NB4 (cell line): ENCODE measurements at regions not wholly inside any gene's neighbourhood (a gene's known extent, or its start where the extent isn't known, plus 50 kb on each side); places are given as distances from the start of the nearest gene placed in this dataset.

ENCODE experiments used
- DNase-seq: peaks from one replicate; pipeline ENCODE4 v3.0.0; 2010; ENCODE audit warnings: low read depth
- H3K4me3 ChIP-seq: one replicate; pipeline ENCODE4 v1.5.1; 2011; ENCODE audit warnings: mild to moderate bottlenecking, low read depth, low read length, moderate library complexity
- CTCF ChIP-seq: IDR thresholded peaks from one replicate; pipeline ENCODE4 v1.5.1; 2012; ENCODE audit warnings: low read depth, low read length
- MAX ChIP-seq: IDR thresholded peaks from 2 replicates; pipeline ENCODE4 v1.6.1; 2011; ENCODE audit warnings: low read depth, low read length
- MYC ChIP-seq: IDR thresholded peaks from 2 replicates; pipeline ENCODE4 v1.6.1; 2011; ENCODE audit warnings: low read depth, low read length
- POLR2A ChIP-seq: IDR thresholded peaks from 2 replicates; pipeline ENCODE4 v1.6.1; 2011; ENCODE audit warnings: mild to moderate bottlenecking; ENCODE audit not compliant: insufficient read length; ENCODE audit errors: extremely low read depth

GRCh38 chr1:168410464-168410863 lies 129.8 kb downstream of the TBX19 start:
- DNase-seq: no peak
- H3K4me3 ChIP-seq: no peak overlapping the region
- TF ChIP-seq MAX (no peak), POLR2A (no peak), MYC (no peak), CTCF (no peak)

GRCh38 chr1:168408884-168409283 lies 128.2 kb downstream of the TBX19 start:
- DNase-seq: peak; percentile 7

GRCh38 chr1:168408539-168408865 lies 127.8 kb downstream of the TBX19 start:
- TF ChIP-seq MAX (no peak), MYC (no peak), CTCF (no peak), POLR2A (no peak)
- no peak overlapping the region for H3K4me3 ChIP-seq
- DNase-seq: no peak

More at GRCh38 chr1:168408884-168409283, 128.2 kb downstream of the TBX19 start:
- TF ChIP-seq POLR2A (no peak), MYC (no peak), CTCF (no peak), MAX (no peak)
- no peak overlapping the region for H3K4me3 ChIP-seq

- H3K4me3 ChIP-seq: no peak overlapping the region
- TF ChIP-seq MYC: no peak
- TF ChIP-seq MAX: no peak
- no peak for TF ChIP-seq CTCF
- no peak for TF ChIP-seq POLR2A
Observed at GRCh38 chr1:168407832-168408538, 127.3 kb downstream of the TBX19 start.

GRCh38 chr1:168405906-168406549 lies 125.4 kb downstream of the TBX19 start:
- TF ChIP-seq CTCF (no peak), MAX (no peak), POLR2A (no peak), MYC (no peak)
- DNase-seq: no peak
- no peak overlapping the region for H3K4me3 ChIP-seq

More at GRCh38 chr1:168407832-168408538, 127.3 kb downstream of the TBX19 start:
- no peak for DNase-seq
